OCI-LY7 (cell line): ENCODE measurements at regions not wholly inside any gene's neighbourhood (a gene's known extent, or its start where the extent isn't known, plus 50 kb on each side); places are given as distances from the start of the nearest gene placed in this dataset.

Experiments used
- BruUV-seq: library from RNA; stranded (reverse); fragments of 400-500 nt; replicated peaks from 2 replicates; lab custom pipeline; 2021; lab: Mats Ljungman, UMichigan
- CTCF ChIA-PET: fragments of 300-600 bp; sonication (Branson Sonifier 250); formaldehyde crosslinking; loops from one replicate; lab custom pipeline; 2022; ENCODE audit warnings: antibody characterized with exemption; ENCODE audit not compliant: unreplicated experiment; lab: Charles Lee
- POLR2A ChIA-PET: fragments of 300-600 bp; sonication (Branson Sonifier 250); formaldehyde crosslinking; loops from one replicate; lab custom pipeline; 2022; ENCODE audit warnings: antibody characterized with exemption; lab: Charles Lee
- DNase-seq: peaks from one replicate; pipeline ENCODE4 v3.0.0-alpha.2; 2015; ENCODE audit warnings: low spot score
- H2AFZ ChIP-seq: fragments of 200-600 bp; sonication (generic), shearing (Covaris generic); 2 replicates; pipeline ENCODE4 v1.6.1; 2014; ENCODE audit warnings: mild to moderate bottlenecking, antibody characterized with exemption, low read length, moderate library complexity
- H3K27ac ChIP-seq: fragments of 200-600 bp; sonication (generic); 2 replicates; pipeline ENCODE4 v1.5.1; 2014; ENCODE audit warnings: mixed run types, low read depth, mild to moderate bottlenecking, moderate library complexity, low read length, inconsistent platforms; ENCODE audit not compliant: poor library complexity, severe bottlenecking
- H3K36me3 ChIP-seq: fragments of 200-600 bp; sonication (generic); 2 replicates; pipeline ENCODE4 v1.6.1; 2014; ENCODE audit warnings: mild to moderate bottlenecking, antibody characterized with exemption, low read length, moderate library complexity, mixed read lengths; ENCODE audit not compliant: insufficient read depth
- H3K4me1 ChIP-seq: fragments of 200-600 bp; sonication (generic); 2 replicates; pipeline ENCODE4 v1.5.1; 2014; ENCODE audit warnings: mild to moderate bottlenecking, low read length; ENCODE audit not compliant: insufficient read depth, poor library complexity, severe bottlenecking
- H3K4me2 ChIP-seq: fragments of 200-600 bp; sonication (generic); 2 replicates; pipeline ENCODE4 v1.6.1; 2014; ENCODE audit warnings: mild to moderate bottlenecking, low read length
- H3K4me3 ChIP-seq: fragments of 200-600 bp; sonication (generic); 2 replicates; pipeline ENCODE4 v1.5.1; 2014; ENCODE audit warnings: mild to moderate bottlenecking, low read depth, low read length; ENCODE audit not compliant: poor library complexity, severe bottlenecking
- H3K79me2 ChIP-seq: fragments of 200-600 bp; sonication (generic); 2 replicates; pipeline ENCODE4 v1.6.1; 2016; ENCODE audit warnings: low read depth, mild to moderate bottlenecking, low read length, moderate library complexity, mixed read lengths; ENCODE audit not compliant: insufficient read depth
- H3K9me2 ChIP-seq: fragments of 200-600 bp; sonication (generic); 2 replicates; pipeline ENCODE4 v1.6.1; 2016; ENCODE audit warnings: mild to moderate bottlenecking, low read length, mixed read lengths; ENCODE audit not compliant: insufficient read depth
- H3K9me3 ChIP-seq: fragments of 200-600 bp; sonication (generic); 2 replicates; pipeline ENCODE4 v1.6.1; 2014; ENCODE audit warnings: mild to moderate bottlenecking, mixed run types, low read length, mixed read lengths
- H4K20me1 ChIP-seq: fragments of 200-600 bp; sonication (generic); 2 replicates; pipeline ENCODE4 v1.6.1; 2014; ENCODE audit warnings: mild to moderate bottlenecking, antibody characterized with exemption, low read length, moderate library complexity, mixed read lengths; ENCODE audit not compliant: insufficient read depth
- EZH2phosphoT487 ChIP-seq: fragments of 200-600 bp; sonication (generic); IDR thresholded peaks from 2 replicates; pipeline ENCODE4 v1.6.1; 2018; ENCODE audit warnings: low read depth, borderline replicate concordance, mild to moderate bottlenecking, mixed run types, antibody characterized with exemption, low read length, moderate library complexity, mixed read lengths
- intact Hi-C: fragments of 100-400 bp; cut with micrococcal nuclease; formaldehyde crosslinking; loops from one replicate; pipeline ENCODE4 v1.10.0; 2022; ENCODE audit not compliant: unreplicated experiment
- TF ChIP-seq, protein P1 (sequence below): fragments of 200-600 bp; sonication (generic); conservative IDR thresholded peaks from 2 replicates; pipeline ENCODE4 v1.5.1; 2014; ENCODE audit warnings: mild to moderate bottlenecking, antibody characterized with exemption, low read length, moderate library complexity, mixed read lengths

DNA sequence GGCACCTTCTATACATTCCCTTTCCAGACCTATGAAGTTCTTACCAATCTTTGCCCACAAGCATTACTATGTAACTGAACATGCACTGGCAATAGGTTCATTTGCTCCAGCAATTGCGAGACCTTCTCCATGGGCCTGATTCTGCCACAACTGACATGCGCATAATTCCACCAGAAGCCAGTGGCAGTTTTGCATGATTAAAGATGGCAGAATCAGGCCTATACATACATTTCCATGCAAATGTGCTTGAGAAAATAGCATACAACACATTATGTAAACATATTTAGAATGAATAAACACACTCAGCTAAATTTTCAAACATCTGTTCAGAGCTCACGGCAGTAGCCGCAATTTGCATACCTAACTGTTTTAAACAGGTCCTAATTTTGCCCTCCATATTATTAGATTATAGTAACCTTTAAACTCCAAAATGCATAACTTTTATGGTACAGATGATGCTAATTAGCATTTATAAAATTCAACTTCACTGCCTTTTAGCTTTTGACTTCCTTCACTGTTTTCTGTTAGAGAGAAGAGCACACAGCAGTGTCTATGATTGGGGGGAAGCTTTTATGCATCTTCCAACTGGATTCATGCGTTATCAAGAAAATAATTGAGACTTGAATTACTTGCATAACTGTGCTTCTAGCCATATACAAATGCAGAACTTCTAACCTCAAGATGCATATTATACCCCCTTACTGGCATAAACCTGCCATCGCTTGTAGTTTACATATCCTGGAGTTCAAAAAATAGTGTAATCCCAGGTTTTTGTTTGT, 155.3 kb upstream of the CDH19 start:
- no peaks in the 10 kb centered on the region for H3K36me3 ChIP-seq
- no peaks in the 10 kb centered on the region for H3K4me1 ChIP-seq
- BruUV-seq, result no TSS peak
- H3K4me3 ChIP-seq, result no peak overlapping the region
- ChIA-PET CTCF (no interaction called here), POLR2A (no interaction called here)
- DNase-seq, result no peak
- no peak overlapping the region for H3K4me2 ChIP-seq
- H3K27ac ChIP-seq, result no peak overlapping the region
- H2AFZ ChIP-seq, result no peak overlapping the region
- no peaks in the 10 kb centered on the region for H3K9me3 ChIP-seq
- no peaks in the 10 kb centered on the region for H3K9me2 ChIP-seq
- no peak for TF ChIP-seq EZH2phosphoT487
- TF ChIP-seq, protein P1, sequence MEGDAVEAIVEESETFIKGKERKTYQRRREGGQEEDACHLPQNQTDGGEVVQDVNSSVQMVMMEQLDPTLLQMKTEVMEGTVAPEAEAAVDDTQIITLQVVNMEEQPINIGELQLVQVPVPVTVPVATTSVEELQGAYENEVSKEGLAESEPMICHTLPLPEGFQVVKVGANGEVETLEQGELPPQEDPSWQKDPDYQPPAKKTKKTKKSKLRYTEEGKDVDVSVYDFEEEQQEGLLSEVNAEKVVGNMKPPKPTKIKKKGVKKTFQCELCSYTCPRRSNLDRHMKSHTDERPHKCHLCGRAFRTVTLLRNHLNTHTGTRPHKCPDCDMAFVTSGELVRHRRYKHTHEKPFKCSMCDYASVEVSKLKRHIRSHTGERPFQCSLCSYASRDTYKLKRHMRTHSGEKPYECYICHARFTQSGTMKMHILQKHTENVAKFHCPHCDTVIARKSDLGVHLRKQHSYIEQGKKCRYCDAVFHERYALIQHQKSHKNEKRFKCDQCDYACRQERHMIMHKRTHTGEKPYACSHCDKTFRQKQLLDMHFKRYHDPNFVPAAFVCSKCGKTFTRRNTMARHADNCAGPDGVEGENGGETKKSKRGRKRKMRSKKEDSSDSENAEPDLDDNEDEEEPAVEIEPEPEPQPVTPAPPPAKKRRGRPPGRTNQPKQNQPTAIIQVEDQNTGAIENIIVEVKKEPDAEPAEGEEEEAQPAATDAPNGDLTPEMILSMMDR, result no peak
- H3K79me2 ChIP-seq, result no peaks in the 10 kb centered on the region
- no peaks in the 10 kb centered on the region for H4K20me1 ChIP-seq
- intact Hi-C loops, result no loop called here

DNA sequence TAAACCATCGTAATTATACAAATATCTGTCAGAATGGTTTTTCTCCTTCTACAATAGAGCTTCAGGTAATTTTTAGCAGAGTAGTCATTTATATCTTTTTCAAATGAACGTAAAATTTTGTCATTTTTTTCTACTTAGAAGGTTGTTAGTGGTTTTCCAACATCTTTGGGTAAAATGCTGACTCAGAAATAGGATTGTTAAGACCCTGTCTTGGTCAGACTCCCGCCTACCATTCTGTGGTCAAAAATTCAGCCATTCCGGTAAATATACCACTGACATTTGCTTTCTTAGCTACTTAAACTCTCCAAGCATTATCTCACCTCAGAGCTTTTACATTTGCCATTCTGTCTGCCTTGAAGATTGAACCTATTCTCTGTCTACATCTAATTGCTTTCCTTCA, 154.1 kb upstream of the CDH19 start:
- Histone ChIP-seq H3K4me3 (no peak overlapping the region), H3K27ac (no peak overlapping the region), H3K4me2 (no peak overlapping the region), H3K4me1 (no peaks in the 10 kb centered on the region), H3K9me2 (no peaks in the 10 kb centered on the region), H3K79me2 (no peaks in the 10 kb centered on the region), H3K9me3 (no peaks in the 10 kb centered on the region), H4K20me1 (no peaks in the 10 kb centered on the region), H2AFZ (no peak overlapping the region), H3K36me3 (no peaks in the 10 kb centered on the region)
- TF ChIP-seq EZH2phosphoT487, result no peak
- TF ChIP-seq, protein P1, result no peak
- ChIA-PET POLR2A (no interaction called here), CTCF (no interaction called here)
- intact Hi-C loops, result no loop called here
- no peak for DNase-seq
- no TSS peak for BruUV-seq

DNA sequence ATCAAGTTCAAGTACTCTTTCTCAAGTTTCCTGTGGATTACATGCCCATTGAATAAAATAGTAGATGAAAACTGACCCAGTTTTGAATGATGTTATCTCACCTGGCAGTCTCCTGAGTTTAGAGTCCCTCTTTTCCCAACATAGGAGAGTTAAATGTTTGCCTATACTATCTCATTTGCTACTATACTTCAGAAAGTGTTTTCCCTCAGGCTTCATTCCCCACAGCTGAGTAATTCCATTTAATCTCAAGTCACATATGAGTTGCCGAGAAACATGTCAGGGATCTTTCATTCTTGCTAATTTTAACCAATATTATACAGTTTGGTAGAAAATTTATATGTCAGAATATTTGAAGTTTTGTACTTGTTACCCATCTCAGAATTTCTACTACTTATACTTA, 150.4 kb upstream of the CDH19 start:
- no peak overlapping the region for H3K4me3 ChIP-seq
- no peaks in the 10 kb centered on the region for H4K20me1 ChIP-seq
- H3K9me2 ChIP-seq, result no peaks in the 10 kb centered on the region
- H3K4me1 ChIP-seq, result no peaks in the 10 kb centered on the region
- TF ChIP-seq, protein P1, result no peak
- TF ChIP-seq EZH2phosphoT487, result no peak
- no peak overlapping the region for H3K27ac ChIP-seq
- no TSS peak for BruUV-seq
- ChIA-PET CTCF (no interaction called here), POLR2A (no interaction called here)
- intact Hi-C loops, result no loop called here
- no peak overlapping the region for H3K4me2 ChIP-seq
- no peaks in the 10 kb centered on the region for H3K79me2 ChIP-seq
- no peaks in the 10 kb centered on the region for H3K36me3 ChIP-seq
- no peaks in the 10 kb centered on the region for H3K9me3 ChIP-seq
- H2AFZ ChIP-seq, result no peak overlapping the region
- no peak for DNase-seq
